HG02798 (cell line): ENCODE measurements at regions not wholly inside any gene's neighbourhood (a gene's known extent, or its start where the extent isn't known, plus 50 kb on each side); places are given as distances from the start of the nearest gene placed in this dataset.
"Not testable (repeated sequence)": the region's sequence is repeated elsewhere in the genome, so short reads cannot be mapped to it uniquely, and the experiment has no call there.

Experiments
- ATAC-seq: cut with Tn5 transposase; IDR thresholded peaks from one replicate; pipeline ENCODE4 v1.9.1; 2021; ENCODE audit warnings: mild to moderate bottlenecking; ENCODE audit not compliant: unreplicated experiment, poor library complexity

DNA sequence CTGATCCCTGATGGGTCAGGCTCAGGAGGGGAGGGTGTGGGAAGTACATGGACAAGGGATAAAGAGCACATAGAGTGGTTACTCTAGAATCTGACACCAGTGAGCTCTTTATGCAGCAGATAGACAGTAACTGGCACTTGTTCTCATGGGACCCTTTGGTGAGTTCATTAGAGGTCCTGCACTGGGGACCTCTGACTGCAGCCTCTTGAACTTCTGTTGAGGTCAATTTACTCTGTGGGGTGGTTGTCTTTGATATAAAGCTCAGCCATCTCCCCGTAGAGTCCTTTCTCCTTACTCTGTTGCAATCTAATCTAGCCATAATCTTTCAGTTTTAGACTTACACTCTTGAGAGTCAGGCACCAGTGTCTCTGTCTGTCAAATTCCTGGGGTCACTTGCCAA, 222.4 kb downstream of the GPAT3 start:
- no peak for ATAC-seq

DNA sequence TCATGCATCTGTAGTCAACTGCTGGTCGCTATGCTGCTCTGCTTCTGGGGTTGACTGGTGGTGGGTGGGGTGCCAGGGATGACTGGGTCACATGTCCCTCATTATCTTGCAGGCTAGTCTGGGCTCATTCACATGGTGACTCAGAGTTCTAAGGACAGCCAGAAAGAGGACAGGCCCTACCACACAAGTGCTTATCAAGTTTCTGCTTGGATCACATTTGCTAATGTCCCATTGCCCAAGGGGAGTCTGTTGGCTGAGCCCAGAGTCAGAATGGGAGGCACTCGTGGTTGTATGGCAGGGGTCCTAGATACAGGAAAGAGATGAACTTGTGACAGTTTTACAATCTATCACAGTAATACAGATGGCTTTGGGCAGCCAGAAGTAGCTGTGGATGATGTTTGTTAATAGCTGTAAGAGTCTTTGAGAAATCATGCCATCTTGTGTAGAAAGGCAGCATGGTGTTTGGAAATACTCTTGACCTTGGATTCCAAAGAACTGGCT, 221.3 kb downstream of the GPAT3 start:
- no peak for ATAC-seq

DNA sequence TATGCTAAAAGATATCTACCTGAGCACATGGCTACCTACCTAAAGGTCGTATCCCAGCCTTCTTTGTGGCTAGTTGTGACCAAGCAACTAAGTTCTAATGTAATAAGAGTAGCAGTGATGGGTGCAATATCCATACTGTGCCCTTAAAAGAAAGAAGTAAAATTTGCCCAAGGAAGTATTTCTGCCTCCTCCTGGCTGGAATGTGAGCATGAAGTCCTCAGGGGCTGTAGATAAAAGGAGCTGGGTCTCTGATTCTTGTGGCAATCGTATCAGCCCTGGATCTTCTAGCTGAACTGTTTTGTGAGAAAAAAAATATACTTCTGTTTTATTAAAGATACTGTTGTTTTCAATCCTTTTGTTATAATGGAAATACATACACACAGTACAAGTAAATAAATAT, 217.4 kb downstream of the GPAT3 start:
- no peak for ATAC-seq

DNA sequence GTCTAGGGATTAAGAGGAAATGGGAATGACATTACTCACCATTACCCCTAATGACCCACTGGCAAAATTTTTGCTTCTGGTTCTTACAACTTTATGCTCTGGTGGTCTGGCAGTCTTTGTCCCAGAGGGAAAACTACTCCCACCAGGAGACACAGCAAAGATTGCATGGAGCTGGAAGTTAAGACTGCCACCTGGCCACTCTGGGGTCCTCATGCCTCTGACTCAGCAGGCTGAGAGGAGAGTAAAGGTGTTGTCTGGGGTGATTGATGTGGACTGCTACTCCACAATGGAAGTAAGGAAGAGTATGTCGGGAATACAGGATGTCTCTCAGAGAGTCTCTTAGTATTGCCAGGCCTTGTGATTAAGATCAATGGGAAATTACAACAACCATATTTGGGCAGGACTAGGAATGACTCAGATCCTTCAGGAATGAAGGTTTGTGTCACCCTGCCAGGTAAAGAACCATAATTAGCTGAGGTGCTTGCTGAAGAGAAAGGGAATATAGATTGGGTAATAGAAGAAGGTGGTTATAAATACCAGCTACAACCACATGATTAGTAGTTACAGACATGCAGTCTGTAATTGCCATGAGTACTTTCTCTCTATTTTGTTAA, 215.5 kb downstream of the GPAT3 start:
- ATAC-seq, result no peak

DNA sequence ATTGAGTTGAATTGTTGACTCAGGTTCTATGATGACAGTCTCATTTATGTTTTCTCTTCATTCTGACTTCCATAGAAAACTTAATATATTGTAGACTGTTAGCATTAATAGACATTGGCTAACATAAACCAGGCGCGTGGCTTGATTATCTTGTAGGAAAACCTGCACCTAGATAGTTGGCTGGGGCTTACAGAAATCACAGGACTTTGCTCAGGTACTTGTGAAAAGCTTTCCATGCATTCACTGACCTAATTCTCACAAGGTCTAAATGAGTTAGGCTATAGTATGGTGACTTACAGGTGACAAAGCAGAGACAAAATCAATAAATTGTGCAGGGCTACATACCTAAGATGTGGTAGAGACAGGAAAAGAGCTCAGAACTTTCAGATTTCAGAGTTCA, 212.8 kb downstream of the GPAT3 start:
- no peak for ATAC-seq

DNA sequence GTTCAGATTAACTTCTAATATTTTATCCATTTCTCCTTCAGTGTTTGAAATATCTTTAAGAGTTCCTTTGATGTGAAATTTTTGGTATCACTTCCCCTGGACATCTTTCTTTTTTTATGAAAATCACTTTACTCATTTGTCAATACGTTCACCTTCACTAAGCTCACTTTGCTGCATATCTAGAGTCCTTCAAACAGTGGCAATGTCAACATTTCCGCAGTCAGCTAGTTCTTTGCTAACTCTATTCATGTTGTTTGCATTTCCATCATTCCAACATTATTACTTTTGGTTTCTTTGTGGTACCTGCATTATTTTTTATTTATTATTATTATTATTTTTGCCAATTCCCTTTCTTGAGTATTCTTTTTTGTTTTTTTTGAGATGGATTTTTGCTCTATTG, 203.0 kb downstream of the GPAT3 start:
- no peak for ATAC-seq

DNA sequence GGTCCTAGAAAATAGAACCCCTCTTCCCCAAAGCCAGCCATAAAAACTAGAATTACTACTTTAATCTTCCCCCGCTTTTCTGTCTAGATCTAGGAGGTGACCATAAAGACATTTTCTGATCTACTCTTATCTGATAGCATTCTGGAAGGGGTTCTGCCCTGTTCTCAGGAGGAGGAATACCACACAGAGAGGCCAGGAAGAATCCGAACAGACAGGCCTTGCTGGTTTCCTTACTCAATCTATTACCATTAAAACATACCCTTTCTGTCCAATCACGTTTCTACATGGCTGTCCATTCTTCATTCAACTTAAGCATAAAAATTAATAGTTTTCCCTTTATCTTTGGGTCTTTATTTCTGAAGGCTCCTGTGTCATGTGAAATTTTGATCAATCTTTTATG, 198.7 kb downstream of the GPAT3 start:
- ATAC-seq, result no peak

DNA sequence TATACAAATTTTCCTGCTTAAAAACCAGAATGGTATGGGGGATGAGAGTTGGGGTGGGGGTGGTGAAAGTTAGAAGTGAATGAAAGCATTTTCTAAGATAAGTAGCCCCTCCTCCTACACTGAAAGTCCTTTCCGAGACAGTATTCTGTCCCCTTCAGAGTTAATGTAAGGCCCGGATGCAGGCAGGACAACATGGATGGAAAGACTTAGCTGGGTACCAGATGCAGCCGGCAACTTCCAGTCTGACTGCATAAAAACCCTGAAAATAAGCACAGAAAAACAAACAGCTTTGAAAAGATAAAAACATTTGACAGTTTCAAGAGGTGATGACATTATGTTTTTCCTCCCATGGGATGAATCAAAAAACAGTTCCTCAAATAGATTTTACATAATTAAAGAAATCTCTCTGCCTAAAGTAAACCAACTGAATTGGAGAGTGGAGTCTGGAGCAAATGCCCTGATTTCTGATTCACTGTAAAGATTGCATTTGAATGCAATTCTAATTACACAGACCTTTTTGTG, 196.3 kb downstream of the GPAT3 start:
- no peak for ATAC-seq

DNA sequence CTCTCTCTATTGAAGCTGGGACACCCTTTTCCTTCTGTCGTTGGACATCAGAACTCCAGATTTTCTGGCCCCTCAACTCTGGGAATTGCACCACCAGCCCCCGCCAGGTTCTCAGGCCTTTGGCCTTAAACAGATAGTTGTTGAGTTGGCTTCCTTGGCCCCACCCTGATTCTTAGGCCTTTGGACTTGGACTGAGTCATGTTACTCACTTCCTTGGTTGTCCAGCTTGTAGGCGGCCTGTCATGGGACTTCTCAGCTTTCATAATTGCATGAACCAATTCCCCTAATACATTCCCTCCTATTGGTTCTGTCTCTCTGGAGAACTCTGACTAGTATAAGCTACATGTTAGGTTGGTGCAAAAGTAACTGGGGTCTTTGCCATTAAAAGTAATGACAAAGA, 195.7 kb downstream of the GPAT3 start:
- ATAC-seq, result no peak

DNA sequence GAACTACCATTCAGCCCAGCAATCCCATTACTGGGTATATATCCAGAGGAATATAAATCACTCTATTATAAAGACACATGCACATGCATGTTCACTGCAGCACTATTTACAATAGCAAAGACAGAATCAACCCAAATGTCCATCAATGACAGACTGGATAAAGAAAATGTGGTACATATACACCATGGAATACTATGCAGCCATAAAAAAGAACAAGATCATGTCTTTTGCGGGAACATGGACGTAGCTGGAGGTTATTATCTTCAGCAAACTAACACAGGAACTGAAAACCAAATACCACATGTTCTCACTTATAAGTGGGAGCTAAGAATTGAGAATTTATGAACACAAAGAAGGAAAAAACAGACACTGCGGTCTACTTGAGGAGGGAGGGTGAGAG, 195.1 kb downstream of the GPAT3 start:
- not testable (repeated sequence) for ATAC-seq

DNA sequence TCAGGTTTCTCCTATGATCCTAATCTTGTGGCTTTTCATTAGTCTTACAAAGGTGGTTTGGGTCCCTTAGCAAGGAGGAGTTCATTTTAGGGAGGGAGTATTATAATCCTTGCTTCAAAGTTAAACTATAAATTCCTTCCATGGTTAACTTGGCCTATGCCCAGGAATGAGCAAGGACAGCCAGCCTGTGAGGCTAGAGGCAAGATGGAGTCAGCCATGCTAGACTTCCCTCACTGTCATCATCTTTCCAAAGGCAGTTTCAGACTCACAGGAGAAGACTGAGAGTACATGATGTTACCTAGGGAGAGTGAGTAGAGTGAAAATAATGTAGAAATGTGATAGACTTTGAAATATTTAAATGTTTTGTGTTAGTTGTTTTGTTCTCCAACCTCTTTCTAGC, 192.3 kb downstream of the GPAT3 start:
- no peak for ATAC-seq

DNA sequence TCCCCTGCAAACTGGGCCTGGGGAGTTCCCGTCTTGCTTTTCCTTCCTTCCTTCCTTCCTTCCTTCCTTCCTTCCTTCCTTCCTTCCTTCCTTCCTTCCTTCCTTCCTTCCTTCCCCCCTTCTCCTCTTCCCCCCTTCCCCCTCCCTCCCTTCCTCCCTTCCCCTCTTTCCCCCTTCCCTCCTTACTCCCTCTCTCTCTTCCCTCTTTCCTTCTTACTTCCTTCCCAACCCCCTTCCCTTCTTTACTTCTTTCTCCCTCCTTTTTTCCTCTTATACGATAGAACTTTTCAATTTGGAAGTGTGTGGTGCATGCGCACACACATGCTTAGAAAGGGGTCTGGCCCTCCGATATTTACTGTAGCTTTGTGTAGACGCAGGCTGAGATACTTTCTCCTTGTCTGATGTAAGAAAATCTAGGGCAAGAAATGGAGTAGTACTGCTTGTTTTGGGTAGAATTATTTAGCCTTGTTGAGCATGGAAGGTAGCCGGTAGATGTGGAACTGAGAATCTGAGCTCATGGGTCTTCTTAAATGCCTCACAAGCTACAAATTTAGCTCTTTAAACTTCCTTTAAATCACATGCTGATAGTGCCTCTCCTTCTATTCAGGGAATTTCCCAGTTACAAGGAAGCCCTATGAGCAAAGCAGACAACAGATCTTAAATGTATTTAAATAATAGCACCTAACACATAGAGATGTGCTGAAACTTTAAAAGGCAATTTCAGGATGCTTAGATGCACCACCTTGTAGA, 189.6 kb downstream of the GPAT3 start:
- no peak for ATAC-seq

DNA sequence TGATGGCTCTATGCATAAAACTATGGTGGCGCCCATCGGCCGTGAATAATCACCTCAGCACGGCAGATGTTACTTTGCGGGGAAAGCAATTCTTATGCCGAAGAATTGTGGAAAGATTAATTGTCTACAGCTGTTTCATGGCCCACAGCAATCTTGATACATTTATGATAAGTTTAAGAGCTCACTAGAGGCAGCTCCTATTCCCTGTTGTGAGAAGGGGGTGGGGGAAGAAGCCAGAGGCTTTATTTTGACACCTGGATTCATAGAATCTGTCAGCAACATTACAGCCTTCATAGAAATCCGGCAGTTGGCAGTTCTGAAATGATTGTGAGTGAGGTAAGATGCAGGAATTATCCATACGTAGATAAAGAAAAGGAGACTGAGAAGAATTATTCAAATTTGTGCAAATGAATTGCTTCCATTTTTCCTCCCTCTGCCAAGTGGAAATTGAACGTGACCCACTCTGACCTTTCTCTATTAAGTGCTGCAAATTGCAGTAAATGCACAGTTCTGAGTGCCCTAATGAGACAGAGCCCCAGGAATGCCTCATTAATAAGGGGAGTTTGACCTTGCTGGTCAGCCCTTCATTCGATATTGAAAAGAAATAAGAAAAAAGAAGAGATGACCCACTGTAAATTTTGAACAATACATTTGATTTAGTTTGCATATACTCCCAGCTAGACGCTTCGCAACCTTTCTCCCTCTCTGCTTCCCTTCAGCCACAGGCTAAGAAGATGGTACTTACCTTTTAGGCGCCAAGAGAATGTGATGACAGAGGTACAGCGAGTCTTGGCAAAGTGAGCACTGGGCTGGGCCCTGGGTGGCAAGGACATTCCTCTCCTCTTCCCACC, 188.8 kb downstream of the GPAT3 start:
- ATAC-seq, result no peak

DNA sequence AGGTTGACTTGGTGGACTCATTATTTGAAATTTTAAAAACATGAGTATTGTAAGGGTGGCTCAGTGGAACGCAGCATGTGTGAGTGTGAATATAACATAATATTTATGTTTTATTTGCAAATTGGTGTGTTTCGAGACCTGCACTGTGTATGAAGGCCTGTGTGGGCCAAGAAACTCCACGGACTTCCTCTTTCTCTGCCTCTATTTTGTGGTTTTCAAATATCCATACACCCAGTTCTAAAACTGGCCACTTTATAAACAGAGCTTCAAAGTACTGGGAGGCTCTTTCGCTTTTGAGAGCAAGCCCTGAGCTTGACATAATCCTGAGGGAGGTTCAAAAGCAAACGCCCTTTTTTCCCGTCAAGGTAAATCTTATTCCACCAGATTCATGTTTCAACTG, 187.7 kb downstream of the GPAT3 start:
- no peak for ATAC-seq

DNA sequence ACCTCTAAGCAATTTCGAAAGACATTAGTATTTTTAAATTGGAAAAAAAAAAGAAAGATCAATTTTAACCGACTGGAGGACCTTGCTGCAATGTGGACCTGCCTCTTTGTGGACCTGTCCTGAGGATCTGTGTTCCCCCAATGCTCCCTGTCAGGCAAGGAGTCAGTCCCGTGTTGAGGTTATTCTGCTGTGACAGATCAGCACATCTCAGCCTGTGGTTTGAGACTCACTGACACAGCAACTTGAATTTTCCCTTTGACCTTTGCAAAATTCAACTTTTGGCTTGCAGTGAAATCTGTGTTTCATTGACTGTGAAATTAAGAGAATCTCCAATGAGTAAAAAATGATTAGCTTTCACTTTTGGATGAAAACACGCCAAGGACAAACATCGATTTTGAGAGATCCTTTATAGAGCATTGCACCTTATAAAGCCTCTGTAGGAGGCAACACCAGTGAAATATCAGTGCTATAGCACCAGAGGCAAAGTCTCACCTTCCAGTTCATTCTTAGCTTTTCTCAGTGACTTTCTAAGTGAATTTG, 186.9 kb downstream of the GPAT3 start:
- ATAC-seq, result no peak

DNA sequence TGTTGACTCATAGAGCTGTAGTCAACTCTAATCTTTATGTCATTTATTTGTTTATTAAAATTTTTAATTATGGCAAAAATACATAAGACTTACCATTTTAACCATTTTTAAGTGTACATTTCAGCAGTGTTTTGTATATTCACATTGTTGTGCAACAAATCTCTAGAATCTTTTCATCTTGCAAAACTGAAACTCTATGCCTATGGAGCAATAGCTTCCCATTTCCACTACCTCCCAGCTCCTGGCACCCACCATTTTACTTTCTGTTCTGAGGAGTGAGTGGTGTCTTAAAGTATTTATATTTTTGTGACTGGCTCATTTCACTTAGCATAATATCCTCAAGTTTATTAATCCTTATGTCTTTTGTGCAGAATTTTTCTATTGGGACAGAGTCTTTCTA, 181.0 kb downstream of the GPAT3 start:
- no peak for ATAC-seq

DNA sequence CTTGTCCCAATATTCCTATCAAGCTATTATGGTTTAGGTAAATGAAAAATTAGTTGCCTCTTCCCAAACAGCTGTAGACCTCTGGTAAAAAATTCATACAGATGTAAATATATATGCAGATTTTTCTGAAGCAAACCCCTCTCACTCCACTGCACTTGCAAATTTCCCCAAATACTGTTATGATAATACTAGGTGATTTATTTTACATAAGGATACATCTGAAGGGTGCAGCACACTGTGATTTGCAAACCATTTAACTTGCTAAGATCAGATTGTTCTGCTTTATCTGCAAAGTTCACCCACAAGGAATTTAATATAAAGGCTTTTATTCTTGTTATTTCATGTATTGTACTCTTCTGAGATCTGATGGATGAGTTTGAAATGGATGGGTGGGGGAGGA, 177.0 kb downstream of the GPAT3 start:
- ATAC-seq, result no peak

DNA sequence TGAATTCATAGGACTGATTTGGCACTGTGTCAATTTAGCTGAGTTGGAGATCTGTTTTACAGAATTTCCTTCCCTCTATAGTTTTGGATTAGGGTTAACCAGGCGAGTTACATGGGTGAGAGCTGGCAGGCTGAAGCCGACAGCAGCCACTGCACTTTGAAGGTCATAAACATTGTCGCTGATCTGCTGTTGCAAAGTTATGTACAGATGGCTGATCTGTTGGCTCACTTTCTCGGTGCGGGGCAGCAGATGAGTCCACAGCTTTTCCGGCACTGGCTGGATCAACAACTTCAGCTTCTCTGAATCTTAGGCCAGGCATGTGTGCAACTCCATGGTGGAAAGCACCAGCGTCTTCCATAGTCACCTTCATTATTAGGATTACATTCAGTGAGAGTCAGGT, 173.7 kb downstream of the GPAT3 start:
- no peak for ATAC-seq

DNA sequence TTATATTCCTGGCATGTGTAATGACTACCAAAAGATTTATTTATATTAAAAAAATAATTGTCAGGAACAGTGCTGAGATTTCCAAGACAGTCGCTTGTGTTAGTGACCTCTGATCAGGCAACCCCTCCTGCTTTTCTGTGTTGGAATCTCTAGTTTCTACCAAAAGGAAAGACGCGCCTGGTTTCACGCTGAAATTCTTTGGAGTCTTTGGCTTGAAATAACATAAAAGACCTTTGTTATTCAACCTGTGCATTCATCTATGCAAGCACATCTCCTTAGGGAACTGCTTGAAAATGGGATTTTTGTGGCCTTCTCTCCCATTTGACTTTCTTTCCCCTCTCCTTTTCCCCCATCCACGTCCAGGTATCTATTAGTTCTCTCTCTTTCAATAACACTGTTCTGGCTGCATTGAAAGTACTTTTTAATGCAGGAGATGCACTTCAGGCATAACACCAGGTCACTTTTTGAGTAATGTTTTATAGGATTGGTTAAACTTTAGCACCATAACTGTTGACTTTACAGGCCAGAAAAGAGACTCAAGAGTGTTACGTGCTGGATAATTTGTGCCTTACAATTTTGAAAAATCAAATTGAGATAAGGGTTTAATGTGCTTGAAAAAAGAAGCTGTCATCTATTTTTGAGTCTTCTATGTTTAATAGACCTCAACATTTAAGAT, 172.7 kb downstream of the GPAT3 start:
- ATAC-seq, result no peak

DNA sequence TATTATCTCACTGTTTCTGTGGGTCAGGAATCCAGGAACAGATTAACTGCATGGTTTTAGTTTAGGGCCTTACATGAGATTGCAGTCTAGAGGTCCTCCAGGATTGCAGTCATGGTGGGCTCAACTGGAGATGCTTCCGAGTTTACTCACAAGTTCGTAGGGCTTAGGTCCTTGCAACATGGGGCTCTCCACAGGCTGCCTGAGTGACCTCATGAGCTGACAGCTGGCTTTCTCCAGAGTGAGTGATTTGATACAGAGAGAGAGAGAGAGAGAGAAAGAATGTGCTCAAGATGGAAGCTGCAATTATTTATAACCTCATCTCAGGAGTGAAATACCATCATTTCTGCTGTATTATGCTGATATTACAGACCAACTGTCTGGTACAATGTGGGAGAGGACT, 168.9 kb downstream of the GPAT3 start:
- ATAC-seq, result no peak
